Neuronal stem cell (in vitro differentiated cells): ENCODE measurements at regions not wholly inside any gene's neighbourhood (a gene's known extent, or its start where the extent isn't known, plus 50 kb on each side); places are given as distances from the start of the nearest gene placed in this dataset.
A peak's percentile ranks its signal among the peaks of the same experiment; 100 is the strongest.

Source experiments
- DNase-seq: peaks from one replicate; pipeline ENCODE4 v3.0.0-alpha.2; 2013; ENCODE audit warnings: low spot score
- H2AFZ ChIP-seq: one replicate; pipeline ENCODE4 v1.6.1; 2013; ENCODE audit warnings: mild to moderate bottlenecking, low read length, inconsistent platforms
- H2AK5ac ChIP-seq: 2 replicates; pipeline ENCODE4 v1.6.1; 2013; ENCODE audit warnings: low read depth, mild to moderate bottlenecking, inconsistent platforms, low read length, moderate library complexity, mixed read lengths
- H2BK120ac ChIP-seq: 2 replicates; pipeline ENCODE4 v1.6.1; 2013; ENCODE audit warnings: low read depth, mild to moderate bottlenecking, inconsistent platforms, low read length, moderate library complexity, mixed read lengths
- H2BK12ac ChIP-seq: one replicate; pipeline ENCODE4 v1.6.1; 2013; ENCODE audit warnings: low read length, inconsistent platforms
- H2BK15ac ChIP-seq: 2 replicates; pipeline ENCODE4 v1.6.1; 2013; ENCODE audit warnings: mild to moderate bottlenecking, low read length, inconsistent platforms, mixed read lengths
- H2BK5ac ChIP-seq: one replicate; pipeline ENCODE4 v1.6.1; 2013; ENCODE audit warnings: inconsistent platforms, mild to moderate bottlenecking, low read length, moderate library complexity
- H3K14ac ChIP-seq: one replicate; pipeline ENCODE4 v1.6.1; 2013; ENCODE audit warnings: low read length, inconsistent platforms
- H3K18ac ChIP-seq: 2 replicates; pipeline ENCODE4 v1.6.1; 2013; ENCODE audit warnings: low read length, inconsistent platforms
- H3K23ac ChIP-seq: 2 replicates; pipeline ENCODE4 v1.6.1; 2013; ENCODE audit warnings: low read depth, mild to moderate bottlenecking, mixed read lengths, low read length, inconsistent platforms; ENCODE audit not compliant: poor library complexity
- H3K27ac ChIP-seq: replicated peaks from 3 replicates; pipeline ENCODE4 v1.5.1; 2013; ENCODE audit warnings: low read length, inconsistent platforms
- H3K27me3 ChIP-seq, 3 experiments: 2 replicates each; pipeline ENCODE4 v1.6.1; 2013; ENCODE audit warnings: low read length in 3 of 3, mild to moderate bottlenecking in 2 of 3, inconsistent platforms in 1 of 3, low read depth in 1 of 3, mixed read lengths in 1 of 3, moderate library complexity in 1 of 3; ENCODE audit not compliant: control insufficient read depth in 3 of 3, insufficient read depth in 3 of 3
- H3K36me3 ChIP-seq, 2 donors: replicated peaks in 1 of 2; 2 replicates each; pipeline ENCODE4 v1.6.1; 2013; ENCODE audit warnings: low read length in 2 of 2; ENCODE audit not compliant: control insufficient read depth in 2 of 2, insufficient read depth in 2 of 2
- H3K4ac ChIP-seq: 2 replicates; pipeline ENCODE4 v1.6.1; 2013; ENCODE audit warnings: inconsistent platforms, mild to moderate bottlenecking, low read length, moderate library complexity
- H3K4me1 ChIP-seq, 2 donors: 1 replicate in 1 of 2; 2 replicates in 1 of 2; pipeline ENCODE4 v1.6.1; 2013; ENCODE audit warnings: low read length in 2 of 2, low read depth in 1 of 2; ENCODE audit not compliant: control insufficient read depth in 2 of 2, insufficient read depth in 1 of 2
- H3K4me2 ChIP-seq: one replicate; pipeline ENCODE4 v1.6.1; 2013; ENCODE audit warnings: mild to moderate bottlenecking, low read length, inconsistent platforms; ENCODE audit not compliant: insufficient read depth, poor library complexity, severe bottlenecking
- H3K4me3 ChIP-seq, 2 donors: 2 replicates each; pipeline ENCODE4 v1.5.1; 2013; ENCODE audit warnings: low read length in 2 of 2, mild to moderate bottlenecking in 2 of 2, inconsistent platforms in 1 of 2, moderate library complexity in 1 of 2
- H3K79me1 ChIP-seq: one replicate; pipeline ENCODE4 v1.6.1; 2013; ENCODE audit warnings: low read depth, mild to moderate bottlenecking, inconsistent platforms, low read length, moderate library complexity
- H3K9ac ChIP-seq: one replicate; pipeline ENCODE4 v1.6.1; 2013; ENCODE audit warnings: mild to moderate bottlenecking, low read depth, low read length, inconsistent platforms; ENCODE audit not compliant: poor library complexity
- H3K9me3 ChIP-seq, 2 donors: replicated peaks in 1 of 2; 2 replicates each; pipeline versions ENCODE3 to v1.6.1; 2013; ENCODE audit warnings: low read length in 2 of 2, mild to moderate bottlenecking in 2 of 2, inconsistent platforms in 1 of 2, low read depth in 1 of 2, mixed read lengths in 1 of 2, moderate library complexity in 1 of 2; ENCODE audit not compliant: control insufficient read depth in 2 of 2, insufficient read depth in 1 of 2
- H4K8ac ChIP-seq: one replicate; pipeline ENCODE4 v1.6.1; 2013; ENCODE audit warnings: low read depth, mild to moderate bottlenecking, inconsistent platforms, low read length, moderate library complexity
- H4K91ac ChIP-seq: one replicate; pipeline ENCODE4 v1.6.1; 2013; ENCODE audit warnings: low read length, low read depth, mild to moderate bottlenecking, inconsistent platforms; ENCODE audit not compliant: poor library complexity
- WGBS, 2 donors: extraction: QIAGEN DNeasy Blood & Tissue Kit; methylation state at CpG; one replicate each; pipeline ENCODE4 v1.1.7; 2013; ENCODE audit warnings: missing lambda C conversion rate in 2 of 2, mixed read lengths in 1 of 2; ENCODE audit not compliant: insufficient read length in 2 of 2, insufficient replicate concordance in 1 of 2; ENCODE audit errors: extremely low coverage in 2 of 2; 5-methylcytosine and 5-hydroxymethylcytosine counted together

DNA sequence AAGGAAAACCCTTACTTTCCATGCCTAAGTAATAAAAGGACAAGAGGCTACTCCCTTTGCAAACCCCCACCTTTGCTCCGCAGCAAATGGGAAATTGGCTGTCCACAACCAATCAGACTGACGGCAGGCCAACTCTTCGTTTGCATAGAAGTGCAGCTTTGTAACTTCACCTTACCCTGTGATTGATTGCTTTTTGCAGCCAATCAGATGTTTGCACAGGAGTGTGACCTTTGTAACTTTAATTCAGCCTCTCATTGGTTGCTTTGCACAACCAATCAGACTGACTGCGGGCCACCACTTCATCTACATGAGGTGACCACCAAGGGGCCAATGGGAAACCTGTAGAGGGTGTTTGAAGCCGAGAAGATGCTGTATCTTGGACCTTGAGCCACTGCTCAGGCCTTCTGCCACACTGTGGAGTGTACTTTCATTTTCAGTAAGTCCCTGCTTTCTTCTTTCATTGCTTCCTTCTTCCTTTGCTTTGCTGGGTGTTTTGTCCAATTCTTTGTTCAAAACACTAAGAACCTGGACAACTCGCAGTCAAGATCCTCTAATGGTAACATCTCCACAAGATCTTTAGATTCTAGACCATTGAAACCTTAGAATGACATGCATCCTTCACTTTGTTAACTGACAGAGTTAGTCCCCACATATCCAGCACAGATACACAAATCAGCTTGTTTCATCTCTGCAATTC, 51.3 kb upstream of the FREM1 start:
- Histone ChIP-seq H3K23ac (no peak overlapping the region), H3K27ac (no peak overlapping the region), H3K4me2 (no peak overlapping the region), H3K9me3 (no peaks in the 10 kb centered on the region), H2BK12ac (no peak overlapping the region), H2BK15ac (no peak overlapping the region), H3K4ac (no peak overlapping the region), H3K4me3 (no peak overlapping the region), H3K4me1 (peaks cover 0 to 1% of the 10 kb centered on the region in 2 donors), H2BK5ac (no peak overlapping the region), H2AK5ac (no peak overlapping the region), H3K9ac (no peak overlapping the region), H2BK120ac (no peak overlapping the region), H3K79me1 (no peaks in the 10 kb centered on the region), H3K18ac (no peak overlapping the region), H3K27me3 (no peaks in the 10 kb centered on the region), H3K36me3 (no peaks in the 10 kb centered on the region), H4K91ac (no peak overlapping the region), H2AFZ (peak overlapping the region; percentile 52), H3K14ac (no peak overlapping the region), H4K8ac (no peak overlapping the region)
- DNase-seq = no peak
- WGBS, 2 donors = no CpG with 5 or more reads among the region's 6 CpGs

DNA sequence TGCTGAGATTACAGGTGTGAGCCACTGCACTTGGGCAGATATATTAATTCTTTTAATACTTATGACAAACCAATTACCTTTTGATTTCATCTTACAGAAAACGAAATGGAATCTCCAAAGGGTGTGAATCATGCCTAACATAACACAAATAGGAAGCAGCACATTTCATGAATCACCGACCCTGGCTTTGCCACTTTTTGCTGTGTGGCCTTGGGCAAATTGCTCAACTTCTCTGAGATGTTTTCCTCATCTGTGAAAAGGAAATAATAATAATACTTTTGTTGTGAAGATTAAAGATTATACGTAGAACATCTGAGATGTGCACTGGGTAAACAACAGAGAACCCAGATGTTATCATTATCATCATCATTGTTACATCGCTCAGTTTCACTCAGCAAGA, 50.7 kb upstream of the FREM1 start:
- no peak for DNase-seq
- H3K4me2 ChIP-seq = no peak overlapping the region
- no CpG with 5 or more reads among the region's 4 CpGs for WGBS, 2 donors
- H3K4ac ChIP-seq = no peak overlapping the region
- H2BK15ac ChIP-seq = no peak overlapping the region
- no peak overlapping the region for H2AK5ac ChIP-seq
- no peak overlapping the region for H3K23ac ChIP-seq
- H3K4me3 ChIP-seq = no peak overlapping the region
- H3K4me1 ChIP-seq = peaks cover 0 to 1% of the 10 kb centered on the region in 2 donors
- no peaks in the 10 kb centered on the region for H3K9me3 ChIP-seq
- no peak overlapping the region for H4K8ac ChIP-seq
- H3K9ac ChIP-seq = no peak overlapping the region
- no peak overlapping the region for H3K27ac ChIP-seq
- H3K36me3 ChIP-seq = no peaks in the 10 kb centered on the region
- H3K14ac ChIP-seq = no peak overlapping the region
- no peaks in the 10 kb centered on the region for H3K27me3 ChIP-seq
- no peak overlapping the region for H2BK12ac ChIP-seq
- H3K18ac ChIP-seq = no peak overlapping the region
- H2AFZ ChIP-seq = no peak overlapping the region
- H4K91ac ChIP-seq = no peak overlapping the region
- H2BK5ac ChIP-seq = no peak overlapping the region
- no peaks in the 10 kb centered on the region for H3K79me1 ChIP-seq
- H2BK120ac ChIP-seq = no peak overlapping the region
